ENCODE measurements at regions not wholly inside any gene's neighbourhood (a gene's known extent, or its start where the extent isn't known, plus 50 kb on each side); places are given as distances from the start of the nearest gene placed in this dataset.

GRCh38 chr5:88119535-88120125, 149.0 kb downstream of the TMEM161B start:
- H3K9me2 ChIP-seq (ENCODE audit: insufficient read depth, low read length) = no peaks in the 10 kb centered on the region
- no peak overlapping the region for H3K27ac ChIP-seq (ENCODE audit: low read length)
- no peak overlapping the region for H3K4me2 ChIP-seq (ENCODE audit: low read length)
- no peak overlapping the region for H3K4me3 ChIP-seq (ENCODE audit: low read length)
- H2AFZ ChIP-seq (ENCODE audit: low read depth, low read length) = no peak overlapping the region
- no peaks in the 10 kb centered on the region for H3K36me3 ChIP-seq (ENCODE audit: insufficient read depth, low read length)
- H3K79me2 ChIP-seq (replicated peaks; ENCODE audit: insufficient read depth, low read length) = no peaks in the 10 kb centered on the region
- H3F3A ChIP-seq (ENCODE audit: insufficient read depth, low read length, poor library complexity, severe bottlenecking) = no peaks in the 10 kb centered on the region
- H3K27me3 ChIP-seq (ENCODE audit: insufficient read depth, low read depth, low read length) = no peaks in the 10 kb centered on the region
- no peaks in the 10 kb centered on the region for H3K9me3 ChIP-seq (ENCODE audit: low read length)
- no peak overlapping the region for H3K9ac ChIP-seq (ENCODE audit: low read length)
- no peaks in the 10 kb centered on the region for H4K20me1 ChIP-seq (ENCODE audit: insufficient read depth)
- no peak for TF ChIP-seq POLR2AphosphoS5 (IDR thresholded peaks at IDR 0.05)
- TF ChIP-seq EZH2 (IDR thresholded peaks at IDR 0.05; ENCODE audit: borderline replicate concordance, insufficient read depth, low read length, poor library complexity, severe bottlenecking) = no peak
- no peak for TF ChIP-seq EP300 (conservative IDR thresholded peaks at IDR 0.05; ENCODE audit: poor library complexity, severe bottlenecking)
- TF ChIP-seq REST (IDR thresholded peaks at IDR 0.05; ENCODE audit: borderline replicate concordance) = no peak
- no peak for TF ChIP-seq TAF1 (IDR thresholded peaks at IDR 0.05; ENCODE audit: low read depth)
- TF ChIP-seq RAD21 (conservative IDR thresholded peaks at IDR 0.05) = no peak
- no peak for TF ChIP-seq SMC3 (conservative IDR thresholded peaks at IDR 0.05; ENCODE audit: poor library complexity)
- TF ChIP-seq MXI1 (conservative IDR thresholded peaks at IDR 0.05; ENCODE audit: poor library complexity, severe bottlenecking) = no peak
- TF ChIP-seq CTCF (IDR thresholded peaks at IDR 0.05; ENCODE audit: poor library complexity, severe bottlenecking) = no peak

GRCh38 chr5:88118179-88118578, 150.5 kb downstream of the TMEM161B start:
- no peaks in the 10 kb centered on the region for H3K27me3 ChIP-seq (ENCODE audit: insufficient read depth, low read depth, low read length)
- H3K36me3 ChIP-seq (ENCODE audit: insufficient read depth, low read length) = no peaks in the 10 kb centered on the region
- no peaks in the 10 kb centered on the region for H3K9me3 ChIP-seq (ENCODE audit: low read length)
- H3K27ac ChIP-seq (ENCODE audit: low read length) = no peak overlapping the region
- no peaks in the 10 kb centered on the region for H3K9me2 ChIP-seq (ENCODE audit: insufficient read depth, low read length)
- TF ChIP-seq REST (IDR thresholded peaks at IDR 0.05; ENCODE audit: borderline replicate concordance) (no peak), TAF1 (IDR thresholded peaks at IDR 0.05; ENCODE audit: low read depth) (no peak), CTCF (IDR thresholded peaks at IDR 0.05; ENCODE audit: poor library complexity, severe bottlenecking) (no peak), SMC3 (conservative IDR thresholded peaks at IDR 0.05; ENCODE audit: poor library complexity) (no peak), EP300 (conservative IDR thresholded peaks at IDR 0.05; ENCODE audit: poor library complexity, severe bottlenecking) (no peak), POLR2AphosphoS5 (IDR thresholded peaks at IDR 0.05) (no peak), MXI1 (conservative IDR thresholded peaks at IDR 0.05; ENCODE audit: poor library complexity, severe bottlenecking) (no peak), EZH2 (IDR thresholded peaks at IDR 0.05; ENCODE audit: borderline replicate concordance, insufficient read depth, low read length, poor library complexity, severe bottlenecking) (no peak), RAD21 (conservative IDR thresholded peaks at IDR 0.05) (no peak)
- no peak overlapping the region for H3K9ac ChIP-seq (ENCODE audit: low read length)
- H3K4me3 ChIP-seq (ENCODE audit: low read length) = no peak overlapping the region
- no peaks in the 10 kb centered on the region for H4K20me1 ChIP-seq (ENCODE audit: insufficient read depth)
- no peaks in the 10 kb centered on the region for H3F3A ChIP-seq (ENCODE audit: insufficient read depth, low read length, poor library complexity, severe bottlenecking)
- no peak overlapping the region for H3K4me2 ChIP-seq (ENCODE audit: low read length)
- H3K79me2 ChIP-seq (replicated peaks; ENCODE audit: insufficient read depth, low read length) = no peaks in the 10 kb centered on the region
- H2AFZ ChIP-seq (ENCODE audit: low read depth, low read length) = no peak overlapping the region

Data from neural cell (in vitro differentiated cells).